ENCODE measurements at regions not wholly inside any gene's neighbourhood (a gene's known extent, or its start where the extent isn't known, plus 50 kb on each side); places are given as distances from the start of the nearest gene placed in this dataset.

GRCh38 chr10:90192825-90193224 is 491.4 kb downstream of the KIF20B start:
- Mint-ChIP-seq H3K36me3 (ENCODE audit: insufficient read depth) (no peaks in the 10 kb centered on the region), H3K27ac (no peak overlapping the region), H3K4me3 (no peak overlapping the region), H3K4me1 (ENCODE audit: low read depth in 2 of 2) (no peaks in the 10 kb centered on the region), H3K27me3 (no peaks in the 10 kb centered on the region), H3K9me3 (peaks cover 0 to 3% of the 10 kb centered on the region in 2 donors)
- DNase-seq (no peak), ATAC-seq (replicated peaks) (no peak)

GRCh38 chr10:90193240-90193985 is 492.0 kb downstream of the KIF20B start:
- no peak overlapping the region for H3K4me3 Mint-ChIP-seq
- DNase-seq: no peak
- H3K36me3 Mint-ChIP-seq (ENCODE audit: insufficient read depth): no peaks in the 10 kb centered on the region
- H3K27me3 Mint-ChIP-seq: no peaks in the 10 kb centered on the region
- ATAC-seq (replicated peaks): no peak
- no peak overlapping the region for H3K27ac Mint-ChIP-seq
- H3K9me3 Mint-ChIP-seq: peaks cover 0 to 3% of the 10 kb centered on the region in 2 donors
- H3K4me1 Mint-ChIP-seq (ENCODE audit: low read depth in 2 of 2): no peaks in the 10 kb centered on the region

DNA sequence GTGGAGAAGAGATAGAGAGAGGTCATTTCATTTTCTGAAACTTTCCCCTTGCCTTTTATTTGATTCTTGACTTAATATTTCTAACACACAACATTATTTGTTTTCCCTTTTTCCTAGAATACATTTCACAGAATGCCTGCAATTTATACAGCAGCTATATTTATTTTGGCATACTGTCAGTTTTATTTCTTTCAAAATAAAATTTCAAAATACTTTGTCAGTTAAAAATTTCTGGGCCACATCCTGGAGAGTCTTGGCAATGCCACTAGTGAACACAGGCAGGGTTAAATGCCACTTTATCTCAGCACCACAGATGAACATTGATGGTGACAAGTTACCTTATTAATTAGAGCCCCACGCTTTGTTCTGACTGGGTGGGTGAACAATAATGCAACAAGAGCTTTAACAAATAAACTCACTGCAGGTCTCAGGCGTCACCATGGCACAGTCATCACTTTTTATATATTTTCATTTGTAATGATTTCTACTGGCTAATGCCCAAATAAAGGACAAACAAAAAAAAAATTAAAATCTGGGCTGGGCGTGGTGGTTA is 494.0 kb downstream of the KIF20B start:
- no peaks in the 10 kb centered on the region for H3K36me3 Mint-ChIP-seq (ENCODE audit: insufficient read depth)
- DNase-seq: no peak
- H3K27ac Mint-ChIP-seq: no peak overlapping the region
- H3K27me3 Mint-ChIP-seq: no peaks in the 10 kb centered on the region
- H3K4me1 Mint-ChIP-seq (ENCODE audit: low read depth in 2 of 2): no peaks in the 10 kb centered on the region
- H3K4me3 Mint-ChIP-seq: no peak overlapping the region
- peaks cover 0 to 1% of the 10 kb centered on the region in 2 donors for H3K9me3 Mint-ChIP-seq
- ATAC-seq (replicated peaks): no peak

DNA sequence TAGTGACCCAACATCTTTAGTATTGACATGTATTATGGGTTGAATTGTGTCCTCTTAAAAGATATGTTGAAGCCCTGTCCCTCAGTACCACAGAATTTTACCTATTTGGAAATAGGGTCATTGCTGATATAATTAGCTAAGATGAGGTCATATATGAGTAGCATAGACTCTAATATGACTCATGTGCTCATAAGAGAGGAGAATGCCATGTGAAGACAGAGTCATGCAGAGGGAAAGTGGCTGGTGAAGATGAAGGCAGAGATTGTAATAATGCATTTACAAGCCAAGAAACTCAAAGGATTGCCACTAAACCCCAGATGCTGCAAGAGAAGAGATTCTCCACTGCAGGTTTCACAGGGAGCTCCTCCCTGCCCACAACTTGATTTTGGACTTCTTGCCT is 496.4 kb downstream of the KIF20B start:
- DNase-seq: no peak
- no peaks in the 10 kb centered on the region for H3K36me3 Mint-ChIP-seq (ENCODE audit: insufficient read depth)
- H3K27ac Mint-ChIP-seq: no peak overlapping the region
- ATAC-seq (replicated peaks): no peak
- H3K4me3 Mint-ChIP-seq: no peak overlapping the region
- no peaks in the 10 kb centered on the region for H3K27me3 Mint-ChIP-seq
- no peaks in the 10 kb centered on the region for H3K9me3 Mint-ChIP-seq
- H3K4me1 Mint-ChIP-seq (ENCODE audit: low read depth in 2 of 2): no peaks in the 10 kb centered on the region

DNA sequence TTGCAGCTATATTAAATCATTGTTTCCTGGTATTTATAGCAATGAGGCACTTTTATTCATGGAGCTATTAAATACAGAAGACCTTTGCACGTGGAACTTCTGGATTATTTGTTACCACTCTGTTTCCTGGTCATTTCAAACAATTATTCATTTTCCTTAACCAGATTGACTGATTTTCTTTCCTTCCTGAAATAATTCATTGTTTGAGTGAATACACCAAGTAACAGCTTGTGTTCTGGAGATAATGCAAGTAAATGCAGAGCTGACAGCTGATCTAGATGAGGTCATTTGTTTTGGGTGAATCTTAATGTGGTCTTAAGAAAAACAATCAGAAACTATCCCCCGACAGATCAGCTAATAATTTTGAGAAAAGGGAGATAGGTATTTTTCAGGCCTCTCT is 497.7 kb downstream of the KIF20B start:
- DNase-seq (no peak), ATAC-seq (replicated peaks) (no peak)
- no peaks in the 10 kb centered on the region for H3K36me3 Mint-ChIP-seq (ENCODE audit: insufficient read depth)
- no peaks in the 10 kb centered on the region for H3K27me3 Mint-ChIP-seq
- H3K9me3 Mint-ChIP-seq: peaks cover 0 to 2% of the 10 kb centered on the region in 2 donors
- H3K27ac Mint-ChIP-seq: no peak overlapping the region
- H3K4me3 Mint-ChIP-seq: no peak overlapping the region
- H3K4me1 Mint-ChIP-seq (ENCODE audit: low read depth in 2 of 2): no peaks in the 10 kb centered on the region

GRCh38 chr10:90199513-90199912 is 498.1 kb downstream of the KIF20B start:
- DNase-seq: no peak
- ATAC-seq (replicated peaks): no peak
- peaks cover 0 to 2% of the 10 kb centered on the region in 2 donors for H3K9me3 Mint-ChIP-seq
- no peak overlapping the region for H3K4me3 Mint-ChIP-seq
- no peak overlapping the region for H3K27ac Mint-ChIP-seq
- H3K27me3 Mint-ChIP-seq: no peaks in the 10 kb centered on the region
- H3K4me1 Mint-ChIP-seq (ENCODE audit: low read depth in 2 of 2): no peaks in the 10 kb centered on the region
- H3K36me3 Mint-ChIP-seq (ENCODE audit: insufficient read depth): no peaks in the 10 kb centered on the region

GRCh38 chr10:90204131-90204955 is 503.0 kb downstream of the KIF20B start:
- Mint-ChIP-seq H3K4me1 (ENCODE audit: low read depth in 2 of 2) (no peaks in the 10 kb centered on the region), H3K36me3 (ENCODE audit: insufficient read depth) (no peaks in the 10 kb centered on the region), H3K27me3 (no peaks in the 10 kb centered on the region), H3K27ac (peak overlapping the region in 1 of 2 donors; percentile 1), H3K4me3 (no peak overlapping the region), H3K9me3 (peaks cover 0 to 2% of the 10 kb centered on the region in 2 donors)
- DNase-seq (no peak), ATAC-seq (replicated peaks) (no peak)

- H3K4me3 Mint-ChIP-seq: no peak overlapping the region
- peaks cover 0 to 2% of the 10 kb centered on the region in 2 donors for H3K9me3 Mint-ChIP-seq
- H3K4me1 Mint-ChIP-seq (ENCODE audit: low read depth in 2 of 2): no peaks in the 10 kb centered on the region
- peak overlapping the region in 1 of 2 donors; percentile 1 for H3K27ac Mint-ChIP-seq
- DNase-seq (no peak), ATAC-seq (replicated peaks) (no peak)
- no peaks in the 10 kb centered on the region for H3K27me3 Mint-ChIP-seq
- H3K36me3 Mint-ChIP-seq (ENCODE audit: insufficient read depth): no peaks in the 10 kb centered on the region
These were observed 503.5 kb downstream of the KIF20B start for GRCh38 chr10:90204956-90205314.

DNA sequence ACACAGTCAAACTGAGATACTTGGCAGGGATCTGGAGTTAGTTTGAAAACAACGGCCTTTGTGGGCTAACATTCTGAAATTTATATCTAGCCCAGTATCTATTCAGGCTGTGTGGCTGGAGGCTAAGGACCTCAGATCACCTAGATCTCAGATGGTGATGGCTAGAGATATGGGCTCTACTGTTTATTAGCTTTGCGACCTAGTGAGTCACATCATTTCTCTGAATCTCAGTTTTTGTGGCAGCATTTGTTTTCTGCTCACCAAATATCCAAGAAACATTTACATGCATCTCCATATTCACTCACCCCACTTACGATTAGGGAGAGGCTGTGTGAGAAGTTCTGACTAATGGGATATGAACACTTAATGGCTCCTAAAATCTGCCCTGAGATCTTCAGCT is 503.9 kb downstream of the KIF20B start:
- Mint-ChIP-seq H3K27me3 (no peaks in the 10 kb centered on the region), H3K4me1 (ENCODE audit: low read depth in 2 of 2) (no peaks in the 10 kb centered on the region), H3K4me3 (no peak overlapping the region), H3K9me3 (peaks cover 0 to 2% of the 10 kb centered on the region in 2 donors), H3K27ac (no peak overlapping the region), H3K36me3 (ENCODE audit: insufficient read depth) (no peaks in the 10 kb centered on the region)
- no peak for ATAC-seq (replicated peaks)
- DNase-seq: no peak

- Mint-ChIP-seq H3K27ac (no peak overlapping the region), H3K9me3 (peaks cover 0 to 2% of the 10 kb centered on the region in 2 donors), H3K4me3 (no peak overlapping the region), H3K36me3 (ENCODE audit: insufficient read depth) (no peaks in the 10 kb centered on the region), H3K4me1 (ENCODE audit: low read depth in 2 of 2) (no peaks in the 10 kb centered on the region), H3K27me3 (no peaks in the 10 kb centered on the region)
- ATAC-seq (replicated peaks): no peak
- no peak for DNase-seq
These were observed 512.0 kb downstream of the KIF20B start for GRCh38 chr10:90213346-90213745.

GRCh38 chr10:90218846-90219245 is 517.5 kb downstream of the KIF20B start:
- no peaks in the 10 kb centered on the region for H3K4me1 Mint-ChIP-seq (ENCODE audit: low read depth in 2 of 2)
- DNase-seq (no peak), ATAC-seq (replicated peaks) (no peak)
- H3K27me3 Mint-ChIP-seq: no peaks in the 10 kb centered on the region
- no peak overlapping the region for H3K4me3 Mint-ChIP-seq
- no peak overlapping the region for H3K27ac Mint-ChIP-seq
- H3K9me3 Mint-ChIP-seq: peaks cover 0 to 2% of the 10 kb centered on the region in 2 donors
- no peaks in the 10 kb centered on the region for H3K36me3 Mint-ChIP-seq (ENCODE audit: insufficient read depth)

- Mint-ChIP-seq H3K4me1 (ENCODE audit: low read depth in 2 of 2) (no peaks in the 10 kb centered on the region), H3K27me3 (no peaks in the 10 kb centered on the region), H3K36me3 (ENCODE audit: insufficient read depth) (no peaks in the 10 kb centered on the region), H3K9me3 (peaks cover 0 to 2% of the 10 kb centered on the region in 2 donors), H3K27ac (no peak overlapping the region), H3K4me3 (no peak overlapping the region)
- ATAC-seq (replicated peaks) (no peak), DNase-seq (no peak)
These were observed 521.0 kb downstream of the KIF20B start for GRCh38 chr10:90222372-90222771.

GRCh38 chr10:90222939-90223338 is 521.5 kb downstream of the KIF20B start:
- H3K4me3 Mint-ChIP-seq: no peak overlapping the region

More at GRCh38 chr10:90222939-90223338, 521.5 kb downstream of the KIF20B start:
- H3K36me3 Mint-ChIP-seq (ENCODE audit: insufficient read depth): no peaks in the 10 kb centered on the region
- no peak overlapping the region for H3K27ac Mint-ChIP-seq
- peaks cover 0 to 2% of the 10 kb centered on the region in 2 donors for H3K9me3 Mint-ChIP-seq
- DNase-seq: no peak
- ATAC-seq (replicated peaks): no peak
- H3K4me1 Mint-ChIP-seq (ENCODE audit: low read depth in 2 of 2): no peaks in the 10 kb centered on the region
- H3K27me3 Mint-ChIP-seq: no peaks in the 10 kb centered on the region
